PC-9 (cell line): ENCODE measurements at regions not wholly inside any gene's neighbourhood (a gene's known extent, or its start where the extent isn't known, plus 50 kb on each side); places are given as distances from the start of the nearest gene placed in this dataset.

Source experiments
- BruUV-seq: library from RNA; stranded (reverse); fragments of 400-500 nt; replicated peaks from 2 replicates; lab custom pipeline; 2021; lab: Mats Ljungman, UMichigan
- CTCF ChIA-PET: fragments of 300-600 bp; sonication (Branson Sonifier 250); formaldehyde crosslinking; loops from one replicate; lab custom pipeline; 2022; ENCODE audit warnings: antibody characterized with exemption; lab: Charles Lee
- POLR2A ChIA-PET: fragments of 300-600 bp; sonication (Branson Sonifier 250); formaldehyde crosslinking; loops from one replicate; lab custom pipeline; 2022; ENCODE audit warnings: antibody characterized with exemption; ENCODE audit not compliant: unreplicated experiment; lab: Charles Lee
- DNase-seq, 2 experiments: peaks; one replicate each; pipeline versions ENCODE4 v3.0.0 to v3.0.0-alpha.2; 2015 to 2022; ENCODE audit warnings: mixed read lengths in 1 of 2
- H2AFZ ChIP-seq: fragments of 200-600 bp; sonication (generic); 2 replicates; pipeline ENCODE4 v1.8.1; 2017; ENCODE audit warnings: antibody characterized with exemption
- H3F3A ChIP-seq: fragments of 200-600 bp; sonication (generic); 2 replicates; pipeline ENCODE4 v1.8.1; 2017; ENCODE audit warnings: antibody characterized with exemption, mild to moderate bottlenecking, low read depth; ENCODE audit not compliant: insufficient read depth
- H3K27ac ChIP-seq: fragments of 200-600 bp; sonication (generic); 2 replicates; pipeline ENCODE4 v1.6.1; 2016; ENCODE audit warnings: mixed run types
- H3K27me3 ChIP-seq: fragments of 200-600 bp; sonication (generic); 2 replicates; pipeline ENCODE4 v1.6.1; 2016; ENCODE audit warnings: low read depth, mixed run types; ENCODE audit not compliant: insufficient read depth
- H3K36me3 ChIP-seq: fragments of 200-600 bp; sonication (generic); 2 replicates; pipeline ENCODE4 v1.6.1; 2016; ENCODE audit warnings: low read depth, mixed run types
- H3K4me1 ChIP-seq: fragments of 200-600 bp; sonication (generic); replicated peaks from 2 replicates; pipeline ENCODE4 v1.6.1; 2016; ENCODE audit warnings: mixed run types; ENCODE audit not compliant: insufficient read depth
- H3K4me2 ChIP-seq: fragments of 200-600 bp; sonication (generic); 2 replicates; pipeline ENCODE4 v1.6.1; 2017; ENCODE audit warnings: mixed run types
- H3K4me3 ChIP-seq: fragments of 200-600 bp; sonication (generic); 2 replicates; pipeline ENCODE4 v1.6.1; 2016; ENCODE audit warnings: mixed run types
- H3K79me2 ChIP-seq: fragments of 200-600 bp; sonication (generic); 2 replicates; pipeline ENCODE4 v1.6.1; 2017; ENCODE audit warnings: low read depth, mixed run types
- H3K9me2 ChIP-seq: fragments of 200-600 bp; sonication (generic); 2 replicates; pipeline ENCODE4 v1.8.1; 2017; ENCODE audit warnings: mild to moderate bottlenecking; ENCODE audit not compliant: insufficient read depth
- H3K9me3 ChIP-seq: fragments of 200-600 bp; sonication (generic); 2 replicates; pipeline ENCODE4 v1.8.1; 2016; ENCODE audit warnings: low read depth; ENCODE audit not compliant: insufficient read depth
- H4K20me1 ChIP-seq: fragments of 200-600 bp; sonication (generic); 2 replicates; pipeline ENCODE4 v1.8.1; 2017; ENCODE audit not compliant: insufficient read depth
- EZH2 ChIP-seq: fragments of 200-600 bp; sonication (generic); IDR thresholded peaks from 2 replicates; pipeline ENCODE4 v1.8.0; 2017; ENCODE audit warnings: antibody characterized with exemption, low read depth
- intact Hi-C: fragments of 100-400 bp; cut with micrococcal nuclease; formaldehyde crosslinking; loops from one replicate; pipeline ENCODE4 v1.10.0; 2022; ENCODE audit not compliant: unreplicated experiment
- TF ChIP-seq, protein P1 (sequence below): fragments of 200-600 bp; sonication (generic); conservative IDR thresholded peaks from 2 replicates; pipeline ENCODE4 v1.6.1; 2017; ENCODE audit warnings: mixed run types, antibody characterized with exemption, mild to moderate bottlenecking, moderate library complexity

DNA sequence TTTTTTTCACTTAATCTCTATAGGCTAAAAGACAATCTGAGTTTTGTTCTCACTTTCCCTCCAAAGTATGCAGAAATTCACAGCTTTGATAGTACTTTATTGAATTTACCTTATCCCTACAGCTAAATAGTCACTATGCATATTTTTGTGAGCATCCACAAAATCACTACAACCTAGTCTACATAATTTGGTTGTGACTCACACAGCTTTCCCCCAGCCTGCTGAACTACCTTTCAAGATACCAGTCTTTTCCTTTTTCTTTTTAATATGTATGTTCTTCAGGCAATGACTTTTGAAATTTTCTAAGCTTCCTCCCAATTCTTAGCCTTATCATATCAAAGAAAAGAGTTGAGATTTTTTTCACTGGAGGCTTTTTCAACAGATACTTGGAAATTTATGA lies 347.3 kb upstream of the CDH6 start:
- ChIA-PET CTCF (no interaction called here), POLR2A (no interaction called here)
- Histone ChIP-seq H3K79me2 (no peaks in the 10 kb centered on the region), H2AFZ (no peak overlapping the region), H3F3A (no peaks in the 10 kb centered on the region), H3K36me3 (no peaks in the 10 kb centered on the region), H3K4me1 (no peaks in the 10 kb centered on the region), H3K27ac (no peak overlapping the region), H3K9me3 (no peaks in the 10 kb centered on the region), H3K9me2 (no peaks in the 10 kb centered on the region), H3K27me3 (no peaks in the 10 kb centered on the region), H4K20me1 (no peaks in the 10 kb centered on the region), H3K4me2 (no peak overlapping the region), H3K4me3 (no peak overlapping the region)
- TF ChIP-seq, protein P1, sequence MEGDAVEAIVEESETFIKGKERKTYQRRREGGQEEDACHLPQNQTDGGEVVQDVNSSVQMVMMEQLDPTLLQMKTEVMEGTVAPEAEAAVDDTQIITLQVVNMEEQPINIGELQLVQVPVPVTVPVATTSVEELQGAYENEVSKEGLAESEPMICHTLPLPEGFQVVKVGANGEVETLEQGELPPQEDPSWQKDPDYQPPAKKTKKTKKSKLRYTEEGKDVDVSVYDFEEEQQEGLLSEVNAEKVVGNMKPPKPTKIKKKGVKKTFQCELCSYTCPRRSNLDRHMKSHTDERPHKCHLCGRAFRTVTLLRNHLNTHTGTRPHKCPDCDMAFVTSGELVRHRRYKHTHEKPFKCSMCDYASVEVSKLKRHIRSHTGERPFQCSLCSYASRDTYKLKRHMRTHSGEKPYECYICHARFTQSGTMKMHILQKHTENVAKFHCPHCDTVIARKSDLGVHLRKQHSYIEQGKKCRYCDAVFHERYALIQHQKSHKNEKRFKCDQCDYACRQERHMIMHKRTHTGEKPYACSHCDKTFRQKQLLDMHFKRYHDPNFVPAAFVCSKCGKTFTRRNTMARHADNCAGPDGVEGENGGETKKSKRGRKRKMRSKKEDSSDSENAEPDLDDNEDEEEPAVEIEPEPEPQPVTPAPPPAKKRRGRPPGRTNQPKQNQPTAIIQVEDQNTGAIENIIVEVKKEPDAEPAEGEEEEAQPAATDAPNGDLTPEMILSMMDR = no peak
- TF ChIP-seq EZH2 = no peak
- no TSS peak for BruUV-seq
- intact Hi-C loops = no loop called here
- no peak for DNase-seq

DNA sequence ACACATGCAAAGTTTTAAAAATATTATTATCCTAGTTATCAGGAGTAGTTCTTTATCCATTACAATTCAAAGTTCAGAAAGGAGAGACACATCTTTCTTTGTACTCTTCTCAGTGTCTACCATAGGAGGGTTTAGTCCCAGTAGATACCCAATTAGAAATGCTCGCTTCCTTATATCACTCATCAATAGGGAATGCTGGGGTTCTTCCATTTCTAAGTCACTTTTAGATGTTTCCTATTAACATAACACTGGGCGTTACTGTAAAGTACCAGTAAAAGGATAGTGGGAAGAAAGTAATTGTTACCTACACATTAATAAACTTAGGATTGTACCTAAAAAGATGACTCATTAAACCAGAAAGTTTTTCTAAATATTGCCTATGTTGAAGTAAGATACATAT lies 348.3 kb upstream of the CDH6 start:
- Histone ChIP-seq H3F3A (no peaks in the 10 kb centered on the region), H3K79me2 (no peaks in the 10 kb centered on the region), H3K4me3 (no peak overlapping the region), H2AFZ (no peak overlapping the region), H3K9me3 (no peaks in the 10 kb centered on the region), H3K27me3 (no peaks in the 10 kb centered on the region), H3K9me2 (no peaks in the 10 kb centered on the region), H3K36me3 (no peaks in the 10 kb centered on the region), H3K4me2 (no peak overlapping the region), H4K20me1 (no peaks in the 10 kb centered on the region), H3K27ac (no peak overlapping the region), H3K4me1 (no peaks in the 10 kb centered on the region)
- no TSS peak for BruUV-seq
- TF ChIP-seq EZH2 = no peak
- TF ChIP-seq, protein P1 = no peak
- ChIA-PET POLR2A (no interaction called here), CTCF (no interaction called here)
- DNase-seq = no peak
- intact Hi-C loops = no loop called here

DNA sequence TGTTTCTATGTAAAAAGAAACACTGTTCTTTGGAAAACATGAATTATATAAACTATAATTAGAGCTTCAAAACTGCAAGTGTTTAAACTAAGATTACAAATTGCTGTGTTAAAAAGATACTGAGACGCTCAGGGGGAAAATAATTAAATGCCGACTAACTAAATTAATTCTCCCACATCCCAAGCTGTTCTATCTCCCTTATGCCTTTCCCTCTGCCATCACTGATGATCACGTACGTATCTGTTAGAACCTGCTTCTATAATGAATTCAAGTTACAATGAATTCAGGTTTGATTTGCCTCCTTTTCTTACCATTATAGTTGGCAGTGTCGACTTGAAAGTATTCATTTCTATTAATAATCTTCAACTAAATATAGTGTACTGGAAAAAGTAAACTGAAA lies 349.9 kb upstream of the CDH6 start:
- Histone ChIP-seq H3K27me3 (no peaks in the 10 kb centered on the region), H3F3A (no peaks in the 10 kb centered on the region), H3K9me2 (no peaks in the 10 kb centered on the region), H2AFZ (no peak overlapping the region), H3K36me3 (no peaks in the 10 kb centered on the region), H3K4me2 (no peak overlapping the region), H3K9me3 (no peaks in the 10 kb centered on the region), H3K4me3 (no peak overlapping the region), H3K79me2 (no peaks in the 10 kb centered on the region), H4K20me1 (no peaks in the 10 kb centered on the region), H3K4me1 (no peaks in the 10 kb centered on the region), H3K27ac (no peak overlapping the region)
- POLR2A ChIA-PET = no interaction called here
- no TSS peak for BruUV-seq
- no peak for DNase-seq
- intact Hi-C loops = no loop called here
- TF ChIP-seq, protein P1 = no peak
- no peak for TF ChIP-seq EZH2
- CTCF ChIA-PET = no interaction called here
